Astrocyte of the spinal cord (primary cell): ENCODE measurements at regions not wholly inside any gene's neighbourhood (a gene's known extent, or its start where the extent isn't known, plus 50 kb on each side); places are given as distances from the start of the nearest gene placed in this dataset.

Source experiments
- DNase-seq: peaks from one replicate; pipeline ENCODE4 v3.0.0; 2011; ENCODE audit warnings: low read depth, low spot score
- H3K4me3 ChIP-seq: 2 replicates; pipeline ENCODE4 v1.5.1; 2011; ENCODE audit warnings: low read depth, mild to moderate bottlenecking, low read length, moderate library complexity
- in situ Hi-C: cut with HindIII; loops from 2 replicates; pipeline ENCODE4 v1.10.0; 2017; ENCODE audit warnings: low sequenced_read_pairs
- TF ChIP-seq, protein P1 (sequence below): IDR thresholded peaks from 2 replicates; pipeline ENCODE4 v1.5.1; 2012; ENCODE audit warnings: low read depth, mild to moderate bottlenecking, low read length, inconsistent platforms

DNA sequence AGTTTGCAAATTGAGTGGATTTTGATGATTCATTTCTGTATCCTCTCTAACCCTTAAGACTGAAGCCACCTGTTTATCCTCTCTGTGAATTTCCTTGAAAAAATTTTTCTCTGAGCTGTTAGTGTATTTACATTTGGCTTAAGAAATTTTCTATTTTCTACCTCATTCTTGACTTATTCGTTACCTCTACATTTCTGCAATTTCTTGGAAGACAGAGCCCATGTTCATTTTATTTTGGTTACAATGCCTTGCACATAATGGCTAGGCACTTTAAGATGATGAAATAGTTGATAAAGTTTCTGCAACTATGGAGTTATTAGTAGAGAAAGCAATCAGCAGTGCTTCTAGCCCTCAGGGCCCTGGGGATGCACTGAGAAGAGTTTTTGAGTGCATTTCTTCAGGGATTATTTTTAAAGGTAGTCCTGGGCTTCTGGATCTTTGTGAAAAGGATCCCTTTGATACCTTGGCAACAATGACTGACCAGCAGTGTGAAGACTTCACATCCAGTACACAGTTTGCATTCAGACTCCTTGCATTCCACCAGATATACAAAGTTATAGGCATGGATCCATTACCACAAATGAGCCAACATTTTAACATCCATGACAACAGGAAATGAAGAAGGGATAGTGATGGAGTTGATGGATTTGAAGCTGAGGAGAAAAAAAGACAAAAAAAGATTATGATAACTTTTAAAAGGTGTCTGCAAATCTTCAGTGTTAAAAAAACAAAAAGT, 68.2 kb downstream of the CH25H start:
- in situ Hi-C loops: no loop called here
- no peak overlapping the region for H3K4me3 ChIP-seq
- TF ChIP-seq, protein P1, sequence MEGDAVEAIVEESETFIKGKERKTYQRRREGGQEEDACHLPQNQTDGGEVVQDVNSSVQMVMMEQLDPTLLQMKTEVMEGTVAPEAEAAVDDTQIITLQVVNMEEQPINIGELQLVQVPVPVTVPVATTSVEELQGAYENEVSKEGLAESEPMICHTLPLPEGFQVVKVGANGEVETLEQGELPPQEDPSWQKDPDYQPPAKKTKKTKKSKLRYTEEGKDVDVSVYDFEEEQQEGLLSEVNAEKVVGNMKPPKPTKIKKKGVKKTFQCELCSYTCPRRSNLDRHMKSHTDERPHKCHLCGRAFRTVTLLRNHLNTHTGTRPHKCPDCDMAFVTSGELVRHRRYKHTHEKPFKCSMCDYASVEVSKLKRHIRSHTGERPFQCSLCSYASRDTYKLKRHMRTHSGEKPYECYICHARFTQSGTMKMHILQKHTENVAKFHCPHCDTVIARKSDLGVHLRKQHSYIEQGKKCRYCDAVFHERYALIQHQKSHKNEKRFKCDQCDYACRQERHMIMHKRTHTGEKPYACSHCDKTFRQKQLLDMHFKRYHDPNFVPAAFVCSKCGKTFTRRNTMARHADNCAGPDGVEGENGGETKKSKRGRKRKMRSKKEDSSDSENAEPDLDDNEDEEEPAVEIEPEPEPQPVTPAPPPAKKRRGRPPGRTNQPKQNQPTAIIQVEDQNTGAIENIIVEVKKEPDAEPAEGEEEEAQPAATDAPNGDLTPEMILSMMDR: no peak
- no peak for DNase-seq

- in situ Hi-C loops: no loop called here
- TF ChIP-seq, protein P1: no peak
- no peak for DNase-seq
- H3K4me3 ChIP-seq: no peak overlapping the region
Measured at GRCh38 chr10:89134963-89135362, 72.2 kb downstream of the CH25H start.

DNA sequence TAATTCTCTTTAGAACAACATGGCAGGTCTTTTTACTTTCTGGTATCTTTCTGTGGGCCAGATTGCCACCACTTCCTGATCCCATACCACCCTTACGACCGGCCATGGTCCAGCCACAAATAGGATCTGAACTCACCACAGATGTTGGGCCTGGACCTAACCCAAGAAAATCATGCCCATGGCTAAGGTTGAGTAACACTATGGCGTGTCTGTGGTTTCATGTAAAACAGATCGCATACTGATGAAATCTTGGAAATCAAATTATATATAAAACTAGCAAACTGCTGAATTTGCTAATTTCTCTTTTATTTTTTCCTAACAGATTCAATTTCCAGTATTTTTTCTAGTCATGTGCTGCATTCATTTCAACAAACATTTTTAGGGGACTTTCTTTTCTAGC, 77.2 kb downstream of the CH25H start:
- H3K4me3 ChIP-seq: no peak overlapping the region
- TF ChIP-seq, protein P1: no peak
- peak; percentile 91 for DNase-seq
- in situ Hi-C loops: no loop called here

- H3K4me3 ChIP-seq: no peak overlapping the region
- TF ChIP-seq, protein P1: no peak
- in situ Hi-C loops: no loop called here
- peak; percentile 52 for DNase-seq
Measured at GRCh38 chr10:89122433-89123051, 84.6 kb downstream of the CH25H start.

- no peak for DNase-seq
- no peak overlapping the region for H3K4me3 ChIP-seq
- TF ChIP-seq, protein P1: no peak
- in situ Hi-C loops: no loop called here
Measured at GRCh38 chr10:89121764-89122020, 85.4 kb downstream of the CH25H start.

- TF ChIP-seq, protein P1: no peak
- no peak overlapping the region for H3K4me3 ChIP-seq
- in situ Hi-C loops: no loop called here
- no peak for DNase-seq
Measured at GRCh38 chr10:89120931-89121763, 86.0 kb downstream of the CH25H start.
